SKM-1 treated with dmso at 0.1 percent for 144 hours (cell line): ENCODE measurements at regions not wholly inside any gene's neighbourhood (a gene's known extent, or its start where the extent isn't known, plus 50 kb on each side); places are given as distances from the start of the nearest gene placed in this dataset.

Source experiments
- DNase-seq: peaks from one replicate; lab custom pipeline; 2025; ENCODE audit not compliant: unreplicated experiment; lab: John Stamatoyannopoulos, UW

GRCh38 chr17:79505199-79505598 lies 105.7 kb downstream of the RBFOX3 start:
- no peak for DNase-seq

- no peak for DNase-seq
Measured at GRCh38 chr17:79504181-79504605, 106.7 kb downstream of the RBFOX3 start.

- DNase-seq, result no peak
Measured at GRCh38 chr17:79503126-79503839, 107.6 kb downstream of the RBFOX3 start.

- DNase-seq, result no peak
Measured at GRCh38 chr17:79501910-79502309, 108.9 kb downstream of the RBFOX3 start.

- DNase-seq, result no peak
Measured at GRCh38 chr17:79500745-79501618, 109.9 kb downstream of the RBFOX3 start.

GRCh38 chr17:79498854-79499253 lies 112.0 kb downstream of the RBFOX3 start:
- DNase-seq, result no peak

GRCh38 chr17:79497777-79498348 lies 113.0 kb downstream of the RBFOX3 start:
- no peak for DNase-seq

GRCh38 chr17:79496422-79497005 lies 114.3 kb downstream of the RBFOX3 start:
- no peak for DNase-seq

GRCh38 chr17:79495665-79496064 lies 115.2 kb downstream of the RBFOX3 start:
- no peak for DNase-seq

GRCh38 chr17:79491006-79491405 lies 119.8 kb downstream of the RBFOX3 start:
- no peak for DNase-seq

GRCh38 chr17:79490530-79490929 lies 120.3 kb downstream of the RBFOX3 start:
- DNase-seq, result no peak

GRCh38 chr17:79487149-79487548 lies 123.7 kb downstream of the RBFOX3 start:
- no peak for DNase-seq

- no peak for DNase-seq
Measured at GRCh38 chr17:79485991-79486390, 124.9 kb downstream of the RBFOX3 start.

GRCh38 chr17:79485419-79485985 lies 125.3 kb downstream of the RBFOX3 start:
- no peak for DNase-seq

- DNase-seq, result no peak
Measured at GRCh38 chr17:79484600-79485418, 126.0 kb downstream of the RBFOX3 start.

GRCh38 chr17:79483842-79484241 lies 127.0 kb downstream of the RBFOX3 start:
- DNase-seq, result no peak

- DNase-seq, result no peak
Measured at GRCh38 chr17:79482727-79483521, 127.9 kb downstream of the RBFOX3 start.

- no peak for DNase-seq
Measured at GRCh38 chr17:79479876-79480275, 131.0 kb downstream of the RBFOX3 start.

- DNase-seq, result no peak
Measured at GRCh38 chr17:79478841-79479240, 132.0 kb downstream of the RBFOX3 start.
